IMR-90 (cell line): ENCODE measurements at regions not wholly inside any gene's neighbourhood (a gene's known extent, or its start where the extent isn't known, plus 50 kb on each side); places are given as distances from the start of the nearest gene placed in this dataset.

Source experiments
- ATAC-seq: fragments of 200-7000 bp; cut with Tn5 transposase; 2 replicates; pipeline ENCODE4 v1.9.1; 2020; ENCODE audit warnings: low read depth, mild to moderate bottlenecking, moderate library complexity
- BruUV-seq: library from RNA; stranded (reverse); fragments of 400-500 nt; replicated peaks from 2 replicates; lab custom pipeline; 2021; lab: Mats Ljungman, UMichigan
- CTCF ChIA-PET: fragments of 300-600 bp; formaldehyde crosslinking; extraction: SDS; loops from one replicate; lab custom pipeline; 2021; ENCODE audit warnings: antibody characterized with exemption; lab: Yijun Ruan, JAX
- POLR2A ChIA-PET: fragments of 300-600 bp; sonication (Branson Sonifier 250); formaldehyde crosslinking; loops from one replicate; lab custom pipeline; 2022; ENCODE audit warnings: antibody characterized with exemption; ENCODE audit not compliant: unreplicated experiment; lab: Charles Lee
- DNase-seq: peaks from one replicate; pipeline ENCODE4 v3.0.0; 2013
- H2AFZ ChIP-seq: replicated peaks from 2 replicates; pipeline ENCODE3; 2013; ENCODE audit warnings: low read length, mild to moderate bottlenecking; ENCODE audit not compliant: poor library complexity
- H2AK5ac ChIP-seq: 2 replicates; pipeline ENCODE4 v1.6.1; 2013; ENCODE audit warnings: low read depth, low read length, inconsistent platforms
- H2AK9ac ChIP-seq: replicated peaks from 2 replicates; pipeline ENCODE3; 2013; ENCODE audit warnings: mild to moderate bottlenecking, low read depth, low read length, moderate library complexity; ENCODE audit not compliant: poor library complexity
- H2BK120ac ChIP-seq: 2 replicates; pipeline ENCODE4 v1.6.1; 2013; ENCODE audit warnings: low read depth, low read length, inconsistent platforms
- H2BK15ac ChIP-seq: 3 replicates; pipeline ENCODE4 v1.6.1; 2013; ENCODE audit warnings: low read depth, low read length, inconsistent platforms
- H2BK20ac ChIP-seq: 2 replicates; pipeline ENCODE4 v1.6.1; 2013; ENCODE audit warnings: low read depth, mild to moderate bottlenecking, inconsistent platforms, low read length, moderate library complexity
- H2BK5ac ChIP-seq: 2 replicates; pipeline ENCODE4 v1.6.1; 2013; ENCODE audit warnings: mild to moderate bottlenecking, low read depth, low read length, inconsistent platforms; ENCODE audit not compliant: poor library complexity, severe bottlenecking
- H3K14ac ChIP-seq: replicated peaks from 2 replicates; pipeline ENCODE4 v1.6.1; 2013; ENCODE audit warnings: low read depth, low read length, inconsistent platforms
- H3K18ac ChIP-seq: 2 replicates; pipeline ENCODE4 v1.6.1; 2013; ENCODE audit warnings: low read depth, low read length, control low read depth
- H3K23ac ChIP-seq: 2 replicates; pipeline ENCODE4 v1.6.1; 2013; ENCODE audit warnings: low read depth, low read length, inconsistent platforms
- H3K27ac ChIP-seq: 2 replicates; pipeline ENCODE4 v1.5.1; 2013; ENCODE audit warnings: mild to moderate bottlenecking, control low read depth, low read length; ENCODE audit not compliant: insufficient read depth
- H3K27me3 ChIP-seq: 2 replicates; pipeline ENCODE4 v1.6.1; 2013; ENCODE audit warnings: low read length; ENCODE audit not compliant: control insufficient read depth, insufficient read depth
- H3K36me3 ChIP-seq: 2 replicates; pipeline ENCODE4 v1.6.1; 2013; ENCODE audit warnings: low read length, mixed read lengths; ENCODE audit not compliant: control insufficient read depth, insufficient read depth
- H3K4ac ChIP-seq: 2 replicates; pipeline ENCODE4 v1.6.1; 2013; ENCODE audit warnings: low read depth, low read length, inconsistent platforms
- H3K4me1 ChIP-seq: 2 replicates; pipeline ENCODE4 v1.6.1; 2013; ENCODE audit warnings: low read length, mixed read lengths; ENCODE audit not compliant: control insufficient read depth, insufficient read depth
- H3K4me2 ChIP-seq: 2 replicates; pipeline ENCODE4 v1.6.1; 2013; ENCODE audit warnings: low read depth, mild to moderate bottlenecking, control low read depth, low read length, moderate library complexity
- H3K4me3 ChIP-seq: 2 replicates; pipeline ENCODE4 v1.5.1; 2013; ENCODE audit warnings: low read depth, mild to moderate bottlenecking, control low read depth, low read length, moderate library complexity; ENCODE audit not compliant: insufficient read depth
- H3K56ac ChIP-seq: 2 replicates; pipeline ENCODE4 v1.6.1; 2013; ENCODE audit warnings: low read length, inconsistent platforms; ENCODE audit not compliant: insufficient read depth; ENCODE audit errors: extremely low read depth
- H3K79me1 ChIP-seq, 2 experiments: 2 replicates each; pipeline ENCODE4 v1.6.1; 2013; ENCODE audit warnings: low read length in 2 of 2, inconsistent platforms in 1 of 2, low read depth in 1 of 2
- H3K9ac ChIP-seq: 2 replicates; pipeline ENCODE4 v1.6.1; 2013; ENCODE audit warnings: low read depth, low read length, control low read depth
- H3K9me1 ChIP-seq: 2 replicates; pipeline ENCODE4 v1.6.1; 2013; ENCODE audit warnings: low read length, inconsistent platforms; ENCODE audit not compliant: insufficient read depth
- H3K9me3 ChIP-seq: 2 replicates; pipeline ENCODE4 v1.6.1; 2013; ENCODE audit warnings: low read length; ENCODE audit not compliant: control insufficient read depth, insufficient read depth
- H4K20me1 ChIP-seq: 2 replicates; pipeline ENCODE4 v1.6.1; 2013; ENCODE audit warnings: low read length, inconsistent platforms; ENCODE audit not compliant: insufficient read depth
- H4K5ac ChIP-seq: 2 replicates; pipeline ENCODE4 v1.6.1; 2013; ENCODE audit warnings: mild to moderate bottlenecking, low read depth, low read length, control low read depth
- H4K8ac ChIP-seq, 2 experiments: 2 replicates each; pipeline ENCODE4 v1.6.1; 2013; ENCODE audit warnings: low read depth in 2 of 2, low read length in 2 of 2, control low read depth in 1 of 2, inconsistent platforms in 1 of 2
- H4K91ac ChIP-seq: 2 replicates; pipeline ENCODE4 v1.6.1; 2013; ENCODE audit warnings: low read depth, low read length, inconsistent platforms; ENCODE audit not compliant: insufficient read depth
- BHLHE40 ChIP-seq: fragments of 150-350 bp; IDR thresholded peaks from 2 replicates; pipeline ENCODE4 v1.6.1; 2016; ENCODE audit warnings: mild to moderate bottlenecking, low read depth, low read length
- CEBPB ChIP-seq: IDR thresholded peaks from 2 replicates; pipeline ENCODE4 v1.6.1; 2012; ENCODE audit warnings: low read depth, low read length, improper control_type of control experiment
- CHD1 ChIP-seq: IDR thresholded peaks from 2 replicates; pipeline ENCODE4 v1.6.1; 2012; ENCODE audit warnings: low read depth, low read length, improper control_type of control experiment
- CTCF ChIP-seq: conservative IDR thresholded peaks from 2 replicates; pipeline ENCODE4 v1.5.1; 2012; ENCODE audit warnings: mild to moderate bottlenecking, low read depth, low read length, improper control_type of control experiment
- ELK1 ChIP-seq: fragments of 150-350 bp; IDR thresholded peaks from 2 replicates; pipeline ENCODE4 v1.6.1; 2016; ENCODE audit warnings: low read depth, mild to moderate bottlenecking, low read length, moderate library complexity, borderline replicate concordance
- FOS ChIP-seq: fragments of 150-350 bp; IDR thresholded peaks from 2 replicates; pipeline ENCODE4 v1.6.1; 2016; ENCODE audit warnings: low read depth, low read length
- MAFK ChIP-seq: IDR thresholded peaks from 2 replicates; pipeline ENCODE4 v1.6.1; 2012; ENCODE audit warnings: low read depth, low read length, improper control_type of control experiment
- MAZ ChIP-seq: IDR thresholded peaks from 2 replicates; pipeline ENCODE4 v1.6.1; 2012; ENCODE audit warnings: low read depth, mild to moderate bottlenecking, low read length, improper control_type of control experiment, moderate library complexity, borderline replicate concordance
- MXI1 ChIP-seq: IDR thresholded peaks from 2 replicates; pipeline ENCODE4 v1.6.1; 2012; ENCODE audit warnings: low read depth, mild to moderate bottlenecking, low read length, moderate library complexity, borderline replicate concordance
- NFE2L2 ChIP-seq: fragments of 150-350 bp; IDR thresholded peaks from 2 replicates; pipeline ENCODE4 v1.6.1; 2016; ENCODE audit warnings: low read depth, mild to moderate bottlenecking, low read length
- POLR2A ChIP-seq: IDR thresholded peaks from 2 replicates; pipeline ENCODE4 v1.6.1; 2012; ENCODE audit warnings: mild to moderate bottlenecking, low read depth, low read length
- RAD21 ChIP-seq: IDR thresholded peaks from 2 replicates; pipeline ENCODE4 v1.6.1; 2012; ENCODE audit warnings: low read length, improper control_type of control experiment
- RCOR1 ChIP-seq: IDR thresholded peaks from 2 replicates; pipeline ENCODE4 v1.6.1; 2012; ENCODE audit warnings: mild to moderate bottlenecking, low read length, improper control_type of control experiment; ENCODE audit not compliant: insufficient replicate concordance
- RFX5 ChIP-seq: IDR thresholded peaks from 2 replicates; pipeline ENCODE4 v1.8.0; 2012; ENCODE audit warnings: low read depth, mild to moderate bottlenecking, low read length, moderate library complexity
- SMC3 ChIP-seq: fragments of 150-350 bp; IDR thresholded peaks from 2 replicates; pipeline ENCODE4 v1.6.1; 2016; ENCODE audit warnings: low read depth, mild to moderate bottlenecking, antibody characterized with exemption, low read length, moderate library complexity
- USF2 ChIP-seq: fragments of 150-350 bp; IDR thresholded peaks from 2 replicates; pipeline ENCODE4 v1.6.1; 2017; ENCODE audit warnings: mild to moderate bottlenecking, antibody characterized with exemption, low read length, low read depth
- WGBS, 2 experiments: methylation state at CpG; one replicate each; pipeline versions ENCODE4 v1.1.5 to v1.1.7; 2013; ENCODE audit warnings: missing lambda C conversion rate in 2 of 2; ENCODE audit not compliant: insufficient read length in 1 of 2; ENCODE audit errors: extremely low coverage in 2 of 2; 5-methylcytosine and 5-hydroxymethylcytosine counted together
- dilution Hi-C: fragments of 300-500 bp; cut with HindIII; formaldehyde crosslinking; loops from one replicate; pipeline ENCODE4 v1.14.3; 2018; ENCODE audit warnings: low sequenced_read_pairs; ENCODE audit not compliant: unreplicated experiment
- in situ Hi-C: fragments of 300-500 bp; cut with MboI; formaldehyde crosslinking; loops from 3 replicates; pipeline ENCODE4 v1.14.3; 2019; ENCODE audit warnings: low sequenced_read_pairs, inconsistent platforms, mixed read lengths
- intact Hi-C: fragments of 100-400 bp; cut with micrococcal nuclease; formaldehyde crosslinking; loops from 2 replicates; pipeline ENCODE4 v1.10.0; 2022

DNA sequence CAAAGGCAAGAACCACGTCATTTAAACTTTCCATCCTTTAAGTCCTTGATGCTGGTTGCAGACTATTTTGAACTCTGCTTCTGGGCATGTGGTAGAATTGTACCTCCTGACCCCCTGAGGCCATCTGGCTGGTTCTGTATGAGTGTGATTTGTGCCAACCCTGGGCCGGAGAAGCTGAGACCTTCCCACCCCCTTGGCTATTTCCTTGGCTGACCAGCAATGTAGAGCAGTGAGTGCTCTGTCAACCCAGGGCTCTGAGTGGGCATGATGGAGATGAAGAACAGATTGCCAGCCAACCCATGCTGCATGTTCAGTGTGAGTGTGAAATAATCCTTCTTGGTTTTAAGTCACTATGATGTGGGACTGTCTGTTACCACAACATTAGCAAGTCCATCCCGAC lies 82.1 kb upstream of the RASGRP1 start:
- Histone ChIP-seq H2AK9ac (no peak overlapping the region), H3K4ac (no peak overlapping the region), H2AK5ac (no peak overlapping the region), H2BK20ac (no peak overlapping the region), H3K4me1 (no peaks in the 10 kb centered on the region), H3K9me1 (no peaks in the 10 kb centered on the region), H2AFZ (no peak overlapping the region), H3K27ac (no peak overlapping the region), H3K4me3 (no peak overlapping the region), H3K27me3 (peaks cover 37% of the 10 kb centered on the region), H3K18ac (no peak overlapping the region), H4K5ac (no peak overlapping the region), H2BK15ac (no peak overlapping the region), H3K56ac (no peak overlapping the region), H3K9me3 (peaks cover 3% of the 10 kb centered on the region; the same call in 1 of the 2 replicates), H3K9ac (no peak overlapping the region), H3K79me1 (no peaks in the 10 kb centered on the region), H3K23ac (no peak overlapping the region), H4K8ac (no peak overlapping the region), H4K91ac (no peak overlapping the region), H3K4me2 (no peak overlapping the region), H3K14ac (no peak overlapping the region), H4K20me1 (no peaks in the 10 kb centered on the region), H2BK120ac (no peak overlapping the region), H3K36me3 (no peaks in the 10 kb centered on the region), H2BK5ac (no peak overlapping the region)
- dilution Hi-C loops: no loop called here
- in situ Hi-C loops: no loop called here
- WGBS, 2 experiments: 80% methylated on average over 1 of the region's 3 CpGs; no CpG with 5 or more reads in 1 of the 2 experiments
- no peak for TF ChIP-seq MXI1
- no peak for TF ChIP-seq RAD21
- TF ChIP-seq NFE2L2: no peak
- no peak for TF ChIP-seq ELK1
- no peak for TF ChIP-seq SMC3
- TF ChIP-seq CTCF: no peak
- TF ChIP-seq USF2: no peak
- no peak for TF ChIP-seq MAZ
- no peak for TF ChIP-seq BHLHE40
- no peak for TF ChIP-seq POLR2A
- TF ChIP-seq FOS: no peak
- no peak for TF ChIP-seq CEBPB
- TF ChIP-seq MAFK: no peak
- no peak for TF ChIP-seq RFX5
- no peak for TF ChIP-seq CHD1
- no peak for TF ChIP-seq RCOR1
- CTCF ChIA-PET: no interaction called here
- intact Hi-C loops: no loop called here
- DNase-seq (no peak), ATAC-seq (no peak)
- no TSS peak for BruUV-seq
- POLR2A ChIA-PET: no interaction called here
